WERI-Rb-1 (cell line): ENCODE measurements at regions not wholly inside any gene's neighbourhood (a gene's known extent, or its start where the extent isn't known, plus 50 kb on each side); places are given as distances from the start of the nearest gene placed in this dataset.
"Not testable (repeated sequence)": the region's sequence is repeated elsewhere in the genome, so short reads cannot be mapped to it uniquely, and the experiment has no call there.

ENCODE experiments used
- DNase-seq: peaks from one replicate; pipeline ENCODE4 v3.0.0-alpha.2; 2020
- H3K27ac ChIP-seq: fragments of 250-450 bp; sonication (Bioruptor Pico); 2 replicates; pipeline ENCODE4 v1.5.1; 2020; ENCODE audit warnings: mild to moderate bottlenecking, moderate library complexity
- H3K27me3 ChIP-seq: fragments of 250-450 bp; sonication (Bioruptor Pico); 2 replicates; pipeline ENCODE4 v1.5.1; 2021; ENCODE audit warnings: mild to moderate bottlenecking, low read depth, moderate library complexity; ENCODE audit not compliant: insufficient read depth, severe bottlenecking
- H3K36me3 ChIP-seq: fragments of 250-450 bp; sonication (Bioruptor Pico); 2 replicates; pipeline ENCODE4 v1.5.1; 2020; ENCODE audit warnings: mild to moderate bottlenecking, moderate library complexity
- H3K4me3 ChIP-seq: 2 replicates; pipeline ENCODE4 v1.5.1; 2011; ENCODE audit warnings: low read depth, mild to moderate bottlenecking, control low read depth, low read length
- H3K9me3 ChIP-seq: fragments of 250-450 bp; sonication (Bioruptor Pico); 2 replicates; pipeline ENCODE4 v1.5.1; 2021; ENCODE audit warnings: mild to moderate bottlenecking, moderate library complexity; ENCODE audit not compliant: severe bottlenecking
- CTCF ChIP-seq: IDR thresholded peaks from 2 replicates; pipeline ENCODE4 v1.5.1; 2011; ENCODE audit warnings: low read depth, mild to moderate bottlenecking, control low read depth, inconsistent platforms, low read length

GRCh38 chr18:67133669-67134068 lies 382.9 kb downstream of the DSEL start:
- Histone ChIP-seq H3K9me3 (no peaks in the 10 kb centered on the region), H3K36me3 (no peaks in the 10 kb centered on the region), H3K4me3 (no peak overlapping the region), H3K27me3 (no peaks in the 10 kb centered on the region), H3K27ac (no peak overlapping the region)
- DNase-seq: no peak
- no peak for TF ChIP-seq CTCF

GRCh38 chr18:67132919-67133318 lies 383.6 kb downstream of the DSEL start:
- no peaks in the 10 kb centered on the region for H3K9me3 ChIP-seq
- H3K27ac ChIP-seq: no peak overlapping the region
- no peaks in the 10 kb centered on the region for H3K36me3 ChIP-seq
- H3K27me3 ChIP-seq: no peaks in the 10 kb centered on the region
- no peak for TF ChIP-seq CTCF
- no peak overlapping the region for H3K4me3 ChIP-seq
- DNase-seq: no peak

GRCh38 chr18:67131498-67131897 lies 385.0 kb downstream of the DSEL start:
- no peak overlapping the region for H3K4me3 ChIP-seq
- no peak overlapping the region for H3K27ac ChIP-seq
- no peaks in the 10 kb centered on the region for H3K36me3 ChIP-seq
- DNase-seq: no peak
- TF ChIP-seq CTCF: no peak
- H3K9me3 ChIP-seq: no peaks in the 10 kb centered on the region
- no peaks in the 10 kb centered on the region for H3K27me3 ChIP-seq

GRCh38 chr18:67126751-67127150 lies 389.8 kb downstream of the DSEL start:
- H3K27me3 ChIP-seq, H3K27ac ChIP-seq, H3K36me3 ChIP-seq, DNase-seq, H3K9me3 ChIP-seq, H3K4me3 ChIP-seq: not testable (repeated sequence)

GRCh38 chr18:67123901-67124300 lies 392.6 kb downstream of the DSEL start:
- no peaks in the 10 kb centered on the region for H3K36me3 ChIP-seq
- H3K27me3 ChIP-seq: no peaks in the 10 kb centered on the region
- no peaks in the 10 kb centered on the region for H3K9me3 ChIP-seq
- no peak for DNase-seq
- no peak overlapping the region for H3K27ac ChIP-seq
- no peak for TF ChIP-seq CTCF
- no peak overlapping the region for H3K4me3 ChIP-seq

- no peak for DNase-seq
- TF ChIP-seq CTCF: no peak
- no peak overlapping the region for H3K27ac ChIP-seq
- H3K27me3 ChIP-seq: no peaks in the 10 kb centered on the region
- H3K36me3 ChIP-seq: no peaks in the 10 kb centered on the region
- H3K9me3 ChIP-seq: no peaks in the 10 kb centered on the region
- no peak overlapping the region for H3K4me3 ChIP-seq
Observed at GRCh38 chr18:67117804-67118203, 398.7 kb downstream of the DSEL start.
